ENCODE measurements at regions not wholly inside any gene's neighbourhood (a gene's known extent, or its start where the extent isn't known, plus 50 kb on each side); places are given as distances from the start of the nearest gene placed in this dataset.

- no peak for DNase-seq
- H3K36me3 ChIP-seq (ENCODE audit: control insufficient read depth, insufficient read depth, low read length): no peaks in the 10 kb centered on the region
- H3K27ac ChIP-seq (ENCODE audit: low read length): no peak overlapping the region
- no peak overlapping the region for H3K4me3 ChIP-seq (ENCODE audit: low read length)
- H3K27me3 ChIP-seq (ENCODE audit: control insufficient read depth, insufficient read depth, low read length): peaks cover 5% of the 10 kb centered on the region
- H3K9me3 ChIP-seq (ENCODE audit: control insufficient read depth, low read depth, low read length): no peaks in the 10 kb centered on the region
- H3K4me1 ChIP-seq (ENCODE audit: control insufficient read depth, insufficient read depth, low read length): no peaks in the 10 kb centered on the region
- WGBS (ENCODE audit: insufficient coverage, low lambda C conversion rate): 82% methylated on average over 3 of the region's 14 CpGs
Measured at GRCh38 chr20:48571949-48572847, 255.6 kb downstream of the PREX1 start.

GRCh38 chr20:48569679-48570078 lies 258.1 kb downstream of the PREX1 start:
- no peak for DNase-seq
- no CpG with 5 or more reads among the region's 9 CpGs for WGBS (ENCODE audit: insufficient coverage, low lambda C conversion rate)
- H3K36me3 ChIP-seq (ENCODE audit: control insufficient read depth, insufficient read depth, low read length): no peaks in the 10 kb centered on the region
- H3K27me3 ChIP-seq (ENCODE audit: control insufficient read depth, insufficient read depth, low read length): peaks cover 13% of the 10 kb centered on the region
- no peak overlapping the region for H3K27ac ChIP-seq (ENCODE audit: low read length)
- H3K4me3 ChIP-seq (ENCODE audit: low read length): no peak overlapping the region
- no peaks in the 10 kb centered on the region for H3K4me1 ChIP-seq (ENCODE audit: control insufficient read depth, insufficient read depth, low read length)
- no peaks in the 10 kb centered on the region for H3K9me3 ChIP-seq (ENCODE audit: control insufficient read depth, low read depth, low read length)

- no peaks in the 10 kb centered on the region for H3K4me1 ChIP-seq (ENCODE audit: control insufficient read depth, insufficient read depth, low read length)
- no peaks in the 10 kb centered on the region for H3K36me3 ChIP-seq (ENCODE audit: control insufficient read depth, insufficient read depth, low read length)
- peaks cover 7% of the 10 kb centered on the region for H3K9me3 ChIP-seq (ENCODE audit: control insufficient read depth, low read depth, low read length)
- no peak overlapping the region for H3K27ac ChIP-seq (ENCODE audit: low read length)
- H3K27me3 ChIP-seq (ENCODE audit: control insufficient read depth, insufficient read depth, low read length): peaks cover 12% of the 10 kb centered on the region
- no peak for DNase-seq
- 100% methylated on average over 1 of the region's 5 CpGs for WGBS (ENCODE audit: insufficient coverage, low lambda C conversion rate)
- no peak overlapping the region for H3K4me3 ChIP-seq (ENCODE audit: low read length)
Measured at GRCh38 chr20:48568520-48568919, 259.3 kb downstream of the PREX1 start.

- DNase-seq: no peak
- Histone ChIP-seq H3K36me3 (ENCODE audit: control insufficient read depth, insufficient read depth, low read length) (no peaks in the 10 kb centered on the region), H3K9me3 (ENCODE audit: control insufficient read depth, low read depth, low read length) (peaks cover 7% of the 10 kb centered on the region), H3K27ac (ENCODE audit: low read length) (no peak overlapping the region), H3K4me1 (ENCODE audit: control insufficient read depth, insufficient read depth, low read length) (no peaks in the 10 kb centered on the region), H3K4me3 (ENCODE audit: low read length) (no peak overlapping the region), H3K27me3 (ENCODE audit: control insufficient read depth, insufficient read depth, low read length) (peaks cover 8% of the 10 kb centered on the region)
- WGBS (ENCODE audit: insufficient coverage, low lambda C conversion rate): no CpG with 5 or more reads among the region's 5 CpGs
Measured at GRCh38 chr20:48567145-48567544, 260.7 kb downstream of the PREX1 start.

GRCh38 chr20:48564982-48565539 lies 262.7 kb downstream of the PREX1 start:
- DNase-seq: no peak
- Histone ChIP-seq H3K4me1 (ENCODE audit: control insufficient read depth, insufficient read depth, low read length) (no peaks in the 10 kb centered on the region), H3K4me3 (ENCODE audit: low read length) (no peak overlapping the region), H3K36me3 (ENCODE audit: control insufficient read depth, insufficient read depth, low read length) (no peaks in the 10 kb centered on the region), H3K27ac (ENCODE audit: low read length) (no peak overlapping the region), H3K9me3 (ENCODE audit: control insufficient read depth, low read depth, low read length) (peaks cover 7% of the 10 kb centered on the region), H3K27me3 (ENCODE audit: control insufficient read depth, insufficient read depth, low read length) (peaks cover 8% of the 10 kb centered on the region)
- 67% methylated on average over 1 of the region's 8 CpGs for WGBS (ENCODE audit: insufficient coverage, low lambda C conversion rate)

- Histone ChIP-seq H3K4me1 (ENCODE audit: control insufficient read depth, insufficient read depth, low read length) (no peaks in the 10 kb centered on the region), H3K27ac (ENCODE audit: low read length) (no peak overlapping the region), H3K9me3 (ENCODE audit: control insufficient read depth, low read depth, low read length) (peaks cover 7% of the 10 kb centered on the region), H3K27me3 (ENCODE audit: control insufficient read depth, insufficient read depth, low read length) (peaks cover 8% of the 10 kb centered on the region), H3K4me3 (ENCODE audit: low read length) (no peak overlapping the region), H3K36me3 (ENCODE audit: control insufficient read depth, insufficient read depth, low read length) (no peaks in the 10 kb centered on the region)
- no CpG with 5 or more reads among the region's 21 CpGs for WGBS (ENCODE audit: insufficient coverage, low lambda C conversion rate)
- DNase-seq: no peak
Measured at GRCh38 chr20:48563191-48563870, 264.5 kb downstream of the PREX1 start.

GRCh38 chr20:48562586-48563116 lies 265.1 kb downstream of the PREX1 start:
- H3K27me3 ChIP-seq (ENCODE audit: control insufficient read depth, insufficient read depth, low read length): peaks cover 8% of the 10 kb centered on the region
- H3K4me3 ChIP-seq (ENCODE audit: low read length): no peak overlapping the region
- H3K27ac ChIP-seq (ENCODE audit: low read length): no peak overlapping the region
- no peak for DNase-seq
- no peaks in the 10 kb centered on the region for H3K36me3 ChIP-seq (ENCODE audit: control insufficient read depth, insufficient read depth, low read length)
- WGBS (ENCODE audit: insufficient coverage, low lambda C conversion rate): no CpG with 5 or more reads among the region's 5 CpGs
- peaks cover 7% of the 10 kb centered on the region for H3K9me3 ChIP-seq (ENCODE audit: control insufficient read depth, low read depth, low read length)
- no peaks in the 10 kb centered on the region for H3K4me1 ChIP-seq (ENCODE audit: control insufficient read depth, insufficient read depth, low read length)

GRCh38 chr20:48558906-48559305 lies 268.9 kb downstream of the PREX1 start:
- Histone ChIP-seq H3K4me3 (ENCODE audit: low read length) (no peak overlapping the region), H3K4me1 (ENCODE audit: control insufficient read depth, insufficient read depth, low read length) (no peaks in the 10 kb centered on the region), H3K27me3 (ENCODE audit: control insufficient read depth, insufficient read depth, low read length) (no peaks in the 10 kb centered on the region), H3K36me3 (ENCODE audit: control insufficient read depth, insufficient read depth, low read length) (no peaks in the 10 kb centered on the region), H3K9me3 (ENCODE audit: control insufficient read depth, low read depth, low read length) (peaks cover under 1% of the 10 kb centered on the region), H3K27ac (ENCODE audit: low read length) (no peak overlapping the region)
- DNase-seq: no peak
- no CpG with 5 or more reads among the region's 4 CpGs for WGBS (ENCODE audit: insufficient coverage, low lambda C conversion rate)

GRCh38 chr20:48557380-48557779 lies 270.4 kb downstream of the PREX1 start:
- no CpG with 5 or more reads among the region's 3 CpGs for WGBS (ENCODE audit: insufficient coverage, low lambda C conversion rate)

GRCh38 chr20:48556956-48557355 lies 270.8 kb downstream of the PREX1 start:
- H3K27me3 ChIP-seq (ENCODE audit: control insufficient read depth, insufficient read depth, low read length): no peaks in the 10 kb centered on the region
- no peaks in the 10 kb centered on the region for H3K9me3 ChIP-seq (ENCODE audit: control insufficient read depth, low read depth, low read length)
- H3K27ac ChIP-seq (ENCODE audit: low read length): no peak overlapping the region
- no peak overlapping the region for H3K4me3 ChIP-seq (ENCODE audit: low read length)
- 100% methylated on average over 1 of the region's 6 CpGs for WGBS (ENCODE audit: insufficient coverage, low lambda C conversion rate)
- DNase-seq: no peak
- no peaks in the 10 kb centered on the region for H3K36me3 ChIP-seq (ENCODE audit: control insufficient read depth, insufficient read depth, low read length)
- H3K4me1 ChIP-seq (ENCODE audit: control insufficient read depth, insufficient read depth, low read length): no peaks in the 10 kb centered on the region

More at GRCh38 chr20:48557380-48557779, 270.4 kb downstream of the PREX1 start:
- Histone ChIP-seq H3K36me3 (ENCODE audit: control insufficient read depth, insufficient read depth, low read length) (no peaks in the 10 kb centered on the region), H3K9me3 (ENCODE audit: control insufficient read depth, low read depth, low read length) (no peaks in the 10 kb centered on the region), H3K27ac (ENCODE audit: low read length) (no peak overlapping the region), H3K27me3 (ENCODE audit: control insufficient read depth, insufficient read depth, low read length) (no peaks in the 10 kb centered on the region), H3K4me3 (ENCODE audit: low read length) (no peak overlapping the region), H3K4me1 (ENCODE audit: control insufficient read depth, insufficient read depth, low read length) (no peaks in the 10 kb centered on the region)
- no peak for DNase-seq
